Suprapubic skin (tissue), 3 donors: ENCODE measurements at regions not wholly inside any gene's neighbourhood (a gene's known extent, or its start where the extent isn't known, plus 50 kb on each side); places are given as distances from the start of the nearest gene placed in this dataset.

Source experiments
- POLR2AphosphoS5 ChIP-seq, 3 donors: sonication (generic); formaldehyde crosslinking; IDR thresholded peaks; one replicate each; pipeline ENCODE4 v1.6.1; 2017; ENCODE audit warnings: antibody characterized with exemption in 3 of 3
- TF ChIP-seq, protein P1 (sequence below), 2 donors: fragments of 200-600 bp in 1 of 2; fragments of 450-650 bp in 1 of 2; sonication (generic) in 1 of 2; IDR thresholded peaks; one replicate each; pipeline ENCODE4 v1.5.1; 2016 to 2019; ENCODE audit warnings: antibody characterized with exemption in 2 of 2, mild to moderate bottlenecking in 1 of 2, moderate library complexity in 1 of 2

DNA sequence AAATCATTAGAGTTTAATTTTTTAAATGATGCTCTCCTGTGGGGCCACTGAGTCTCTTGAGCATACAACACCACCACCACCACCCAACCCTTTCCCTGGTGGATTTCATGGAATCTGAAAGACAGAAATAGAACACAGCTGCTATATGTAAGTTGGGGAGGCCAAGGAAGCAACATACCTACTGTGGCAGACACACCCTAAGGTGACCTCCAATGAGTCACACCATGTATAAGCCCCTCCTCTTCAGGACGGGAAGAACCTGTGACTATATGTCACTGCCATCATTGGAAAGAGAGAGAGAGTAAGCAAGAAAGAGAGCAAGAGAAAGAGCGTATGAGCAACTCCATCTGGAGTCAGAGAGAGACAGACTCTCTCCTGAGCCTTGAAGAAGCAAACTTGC lies 172.4 kb upstream of the NFE2L3 start:
- TF ChIP-seq, protein P1, sequence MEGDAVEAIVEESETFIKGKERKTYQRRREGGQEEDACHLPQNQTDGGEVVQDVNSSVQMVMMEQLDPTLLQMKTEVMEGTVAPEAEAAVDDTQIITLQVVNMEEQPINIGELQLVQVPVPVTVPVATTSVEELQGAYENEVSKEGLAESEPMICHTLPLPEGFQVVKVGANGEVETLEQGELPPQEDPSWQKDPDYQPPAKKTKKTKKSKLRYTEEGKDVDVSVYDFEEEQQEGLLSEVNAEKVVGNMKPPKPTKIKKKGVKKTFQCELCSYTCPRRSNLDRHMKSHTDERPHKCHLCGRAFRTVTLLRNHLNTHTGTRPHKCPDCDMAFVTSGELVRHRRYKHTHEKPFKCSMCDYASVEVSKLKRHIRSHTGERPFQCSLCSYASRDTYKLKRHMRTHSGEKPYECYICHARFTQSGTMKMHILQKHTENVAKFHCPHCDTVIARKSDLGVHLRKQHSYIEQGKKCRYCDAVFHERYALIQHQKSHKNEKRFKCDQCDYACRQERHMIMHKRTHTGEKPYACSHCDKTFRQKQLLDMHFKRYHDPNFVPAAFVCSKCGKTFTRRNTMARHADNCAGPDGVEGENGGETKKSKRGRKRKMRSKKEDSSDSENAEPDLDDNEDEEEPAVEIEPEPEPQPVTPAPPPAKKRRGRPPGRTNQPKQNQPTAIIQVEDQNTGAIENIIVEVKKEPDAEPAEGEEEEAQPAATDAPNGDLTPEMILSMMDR (IDR thresholded peaks at IDR 0.05): no peak
- TF ChIP-seq POLR2AphosphoS5 (IDR thresholded peaks at IDR 0.05): no peak
